CD4-positive, alpha-beta T cell treated with Interleukin-6 at 100 ng/mL for 8 hours (primary cell): ENCODE measurements at regions not wholly inside any gene's neighbourhood (a gene's known extent, or its start where the extent isn't known, plus 50 kb on each side); places are given as distances from the start of the nearest gene placed in this dataset.

Source experiments
- DNase-seq: peaks from one replicate; pipeline ENCODE4 v3.0.0-alpha.2; 2020; ENCODE audit warnings: mixed read lengths, low spot score

GRCh38 chr2:236949089-236949905 is 136.4 kb upstream of the COPS8 start:
- no peak for DNase-seq

GRCh38 chr2:236951830-236952475 is 133.7 kb upstream of the COPS8 start:
- no peak for DNase-seq

DNA sequence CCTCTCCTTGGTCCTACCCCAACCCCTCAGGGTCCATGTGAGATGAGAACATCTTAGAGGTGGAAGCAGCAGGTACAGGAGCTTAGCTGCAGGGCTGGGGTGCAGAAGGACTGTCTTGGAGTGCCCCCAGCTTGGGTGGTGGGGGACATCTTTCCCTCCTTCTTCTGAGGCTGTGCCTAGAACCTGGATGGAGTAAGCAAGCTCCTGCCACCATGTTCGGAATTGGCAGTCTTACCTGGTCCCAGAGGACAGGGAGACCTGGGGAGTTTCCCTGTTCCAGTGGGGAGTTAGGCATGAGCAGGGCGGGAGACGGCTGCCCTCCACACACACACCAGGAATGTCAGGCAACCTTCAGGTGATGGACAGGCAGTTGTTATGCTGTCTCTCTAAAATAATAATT is 131.0 kb upstream of the COPS8 start:
- no peak for DNase-seq

- DNase-seq = no peak
Observed at GRCh38 chr2:236955521-236956030, 130.1 kb upstream of the COPS8 start.

GRCh38 chr2:236956031-236956618 is 129.6 kb upstream of the COPS8 start:
- DNase-seq = no peak

DNA sequence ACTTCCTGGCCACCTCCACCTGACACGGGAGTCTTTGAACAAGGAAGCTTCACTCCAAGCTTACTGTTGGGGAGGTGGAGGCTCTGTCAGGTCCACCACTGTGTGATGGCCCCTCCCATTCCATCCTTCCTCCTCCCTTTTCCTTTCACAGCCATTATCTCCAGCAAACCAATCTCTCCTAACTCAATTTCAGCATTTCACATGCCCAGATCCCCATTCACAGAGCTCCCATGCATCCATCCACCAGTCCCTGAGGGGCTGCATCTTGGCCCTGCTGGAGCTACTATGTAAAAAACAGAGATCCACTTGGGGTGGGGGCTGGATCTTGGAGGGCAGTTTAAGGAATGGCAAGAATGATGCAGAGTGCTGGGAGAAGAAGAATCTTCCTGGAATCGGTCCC is 129.0 kb upstream of the COPS8 start:
- no peak for DNase-seq

DNA sequence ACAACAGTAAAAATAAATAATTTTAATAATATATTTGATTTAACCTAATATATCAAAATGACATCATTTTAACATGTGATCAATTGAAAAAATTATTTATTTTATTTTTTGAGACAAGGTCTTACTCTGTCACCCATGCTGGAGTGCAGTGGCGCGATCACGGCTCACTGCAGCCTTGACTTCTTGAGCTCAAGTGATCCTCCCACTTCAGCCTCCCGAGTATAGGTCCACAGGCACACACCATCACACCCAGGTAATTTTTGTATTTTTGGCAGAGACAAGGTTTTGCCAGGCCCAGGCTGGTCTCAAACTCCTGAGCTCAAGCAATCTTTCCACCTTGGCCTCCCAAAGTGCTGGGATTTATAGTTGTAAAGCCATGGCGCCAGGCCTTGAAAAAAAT is 126.7 kb upstream of the COPS8 start:
- DNase-seq = no peak

- no peak for DNase-seq
Observed at GRCh38 chr2:236959876-236960275, 125.8 kb upstream of the COPS8 start.

GRCh38 chr2:236960531-236960930 is 125.2 kb upstream of the COPS8 start:
- no peak for DNase-seq

DNA sequence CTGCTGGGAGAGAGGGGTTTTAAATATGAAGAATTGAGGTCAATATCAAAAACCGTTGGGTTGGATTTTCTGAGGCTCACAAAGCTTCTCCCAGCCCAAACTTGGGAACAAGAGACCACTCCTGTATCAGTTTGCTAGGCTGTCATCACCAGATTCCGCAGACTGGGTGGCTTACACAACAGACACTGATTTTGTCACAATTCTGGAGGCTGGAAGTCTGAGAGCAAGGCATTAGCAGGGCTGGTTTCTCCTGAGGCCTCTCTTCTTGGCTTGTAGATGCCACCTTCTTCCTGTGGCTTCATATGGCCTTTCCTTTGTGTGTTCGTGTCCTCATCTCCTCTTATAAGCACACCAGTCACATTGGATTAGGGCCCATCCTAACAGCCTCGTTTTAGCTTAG is 122.9 kb upstream of the COPS8 start:
- DNase-seq = no peak

DNA sequence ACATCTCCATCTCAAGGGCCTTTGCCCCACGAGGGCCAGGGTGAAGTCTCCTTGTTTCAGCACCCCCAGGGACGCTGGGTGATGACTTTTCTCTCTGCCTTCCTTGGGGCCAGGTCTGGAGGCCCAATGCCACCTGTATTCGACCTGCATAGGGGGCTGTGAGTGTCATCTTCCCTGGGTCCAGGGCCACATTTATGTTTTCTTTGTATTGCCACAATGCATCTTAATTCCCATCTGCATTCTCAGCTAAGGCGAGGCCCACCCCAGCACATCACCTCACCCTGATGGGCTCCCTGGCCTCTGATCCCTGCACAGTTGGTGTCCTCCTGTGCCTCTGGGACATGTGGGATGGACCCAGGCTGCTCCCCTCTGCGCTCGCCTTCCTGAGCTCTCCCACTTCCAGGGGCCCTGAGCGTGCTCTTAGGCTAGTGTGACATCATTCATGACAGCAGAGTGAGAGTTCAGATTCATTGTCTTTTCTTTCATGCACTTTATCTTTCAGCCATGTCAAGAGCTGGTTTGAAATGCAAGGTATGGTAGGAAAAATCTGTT is 122.0 kb upstream of the COPS8 start:
- no peak for DNase-seq

DNA sequence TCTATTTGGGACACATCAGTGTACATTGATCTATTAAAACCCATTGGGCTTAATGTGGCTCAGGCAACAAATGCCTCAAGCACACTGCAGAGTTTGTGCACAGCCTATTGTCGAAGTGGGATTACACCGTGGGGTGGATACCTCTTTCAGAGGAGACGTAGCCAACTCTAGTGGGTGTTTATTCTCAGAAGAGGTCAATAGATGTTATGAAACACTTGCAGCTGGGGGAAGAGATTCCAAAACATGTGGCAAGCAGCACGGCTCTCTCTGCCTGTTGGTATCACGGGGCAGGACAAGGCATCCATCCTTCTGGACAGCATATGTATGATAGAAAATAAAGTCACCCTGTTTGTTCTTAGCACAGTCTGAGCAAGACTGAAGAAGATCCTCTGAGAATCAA is 121.4 kb upstream of the COPS8 start:
- no peak for DNase-seq

DNA sequence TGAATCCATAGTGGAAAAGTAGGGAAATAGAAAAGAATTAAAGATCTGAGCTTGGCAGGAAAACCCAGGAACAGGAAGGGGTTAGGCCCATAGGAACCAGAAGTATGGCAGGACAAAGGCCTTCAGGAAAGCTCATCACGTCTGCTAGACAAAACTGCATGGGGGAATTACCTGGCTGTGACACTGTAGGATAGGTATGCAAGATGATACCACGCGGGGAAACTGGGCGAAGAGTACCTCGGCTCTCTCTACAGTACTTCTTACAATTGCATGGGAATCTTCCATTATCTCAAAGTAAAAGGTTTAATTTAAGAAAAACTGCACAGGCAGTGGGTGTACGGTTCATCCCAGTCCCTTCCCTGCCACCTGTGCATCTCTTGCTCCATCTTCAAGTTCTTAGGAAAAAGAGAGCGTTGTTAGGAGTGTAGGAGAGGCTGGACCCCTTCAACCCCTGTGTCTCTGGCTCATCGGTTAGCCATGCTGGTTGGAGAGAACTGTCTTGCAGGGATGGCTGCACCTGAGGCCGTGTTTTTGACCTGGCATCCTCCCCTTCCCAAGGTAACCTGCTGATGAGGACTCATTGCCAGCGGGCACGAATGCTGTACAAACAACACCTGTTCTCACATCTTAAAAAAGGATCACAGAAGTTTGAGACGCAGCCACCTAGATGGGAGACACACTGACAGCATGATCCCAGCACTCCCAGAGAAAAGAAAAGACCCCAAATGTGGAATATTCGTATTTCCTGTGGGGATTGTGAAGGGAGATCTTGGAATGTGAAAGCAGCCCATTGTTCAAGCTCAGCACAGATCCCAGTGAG is 120.5 kb upstream of the COPS8 start:
- no peak for DNase-seq

- no peak for DNase-seq
Observed at GRCh38 chr2:236965841-236966096, 119.9 kb upstream of the COPS8 start.

- DNase-seq = no peak
Observed at GRCh38 chr2:236967499-236967783, 118.2 kb upstream of the COPS8 start.

DNA sequence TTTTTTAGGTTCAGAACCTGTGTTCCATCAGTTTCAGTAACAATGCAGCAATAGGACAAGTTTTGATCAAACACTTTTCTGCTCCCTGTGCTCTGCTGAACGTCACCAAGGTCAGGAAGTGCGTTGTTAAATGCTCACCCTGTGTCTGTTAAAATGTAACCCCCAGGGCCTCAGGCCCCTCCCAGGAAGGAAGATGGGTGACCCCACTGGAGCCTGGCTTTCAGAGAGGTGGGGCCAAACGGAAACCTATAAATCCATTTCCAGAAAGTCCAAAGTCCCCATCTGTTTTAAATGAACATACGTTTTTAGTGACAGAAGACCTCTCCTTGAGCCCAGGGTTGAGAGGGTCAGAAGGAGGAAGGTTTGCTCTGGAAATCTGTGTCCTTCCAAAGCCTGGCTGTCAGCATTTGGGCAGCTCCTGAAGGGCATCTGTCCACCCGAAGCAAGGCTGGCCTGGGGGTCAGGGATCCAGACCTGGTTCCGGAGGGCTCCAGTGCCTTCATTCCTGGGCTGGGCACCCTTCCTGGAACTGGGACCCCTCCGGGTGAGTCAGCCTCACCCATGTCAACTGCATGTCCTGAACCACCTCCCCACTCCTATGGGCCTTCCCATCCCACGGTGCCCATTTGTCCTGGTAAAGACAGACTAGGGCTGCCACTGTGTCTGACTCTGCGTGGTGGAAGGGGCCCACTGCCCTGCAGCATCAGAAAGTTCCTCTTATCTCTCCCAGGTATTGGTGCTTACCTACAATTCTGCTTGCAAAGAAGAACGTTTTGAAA is 117.4 kb upstream of the COPS8 start:
- peak; percentile 41 for DNase-seq

DNA sequence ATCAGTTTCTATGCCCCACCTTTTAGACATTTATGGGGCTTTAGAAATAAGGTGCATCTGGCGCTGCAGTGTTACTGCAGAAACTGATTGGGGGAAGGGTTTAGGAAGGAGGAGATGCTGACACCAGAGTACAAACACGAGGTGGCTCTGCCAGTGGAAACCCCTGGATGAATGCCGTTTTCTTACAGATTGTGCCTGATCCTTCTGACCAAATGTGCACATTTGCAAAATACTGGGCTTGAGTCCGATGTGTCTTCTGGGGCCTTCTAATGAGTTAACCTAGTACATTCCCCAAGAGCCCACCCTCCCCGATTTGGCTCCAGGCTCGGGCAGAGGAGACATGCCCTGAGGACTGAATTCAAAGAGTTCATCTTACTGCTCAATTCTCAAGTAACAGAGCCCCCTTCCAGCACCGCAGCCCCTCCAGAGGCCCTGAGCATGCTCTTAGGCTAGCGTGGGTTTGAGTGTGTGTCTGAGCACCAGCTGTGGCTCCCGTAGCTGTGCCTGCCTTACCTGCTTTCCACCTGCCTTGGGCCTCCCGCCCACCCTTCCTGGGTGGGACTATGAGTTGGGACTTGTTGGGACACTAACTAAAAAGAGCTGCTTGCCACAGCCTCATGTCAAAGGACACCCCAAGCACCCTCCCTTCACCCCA is 116.7 kb upstream of the COPS8 start:
- no peak for DNase-seq

GRCh38 chr2:236969767-236970655 is 115.7 kb upstream of the COPS8 start:
- peak; percentile 11 for DNase-seq

DNA sequence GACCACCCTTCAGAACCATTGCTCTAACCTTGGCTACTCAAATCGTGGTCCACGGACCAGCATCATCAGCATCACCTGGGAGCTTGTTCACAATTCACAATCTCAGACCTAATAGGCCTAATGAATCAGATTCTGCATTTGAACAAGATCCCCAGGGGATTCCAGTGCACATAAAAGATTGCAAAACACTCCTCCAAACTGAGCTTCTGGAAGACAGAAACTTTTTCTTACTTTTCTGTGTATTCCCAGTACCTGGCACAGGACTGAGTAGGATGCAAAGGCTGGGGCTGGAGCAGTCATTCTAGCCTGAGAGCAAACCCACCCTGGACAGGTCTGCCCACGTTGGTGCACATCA is 115.1 kb upstream of the COPS8 start:
- DNase-seq = no peak

GRCh38 chr2:236971131-236971821 is 114.4 kb upstream of the COPS8 start:
- no peak for DNase-seq
